Hepatic stellate cell (primary cell): ENCODE measurements at regions not wholly inside any gene's neighbourhood (a gene's known extent, or its start where the extent isn't known, plus 50 kb on each side); places are given as distances from the start of the nearest gene placed in this dataset.

Experiments used
- DNase-seq: peaks from one replicate; pipeline ENCODE4 v3.0.0; 2011; ENCODE audit warnings: low spot score

GRCh38 chr11:131192628-131193027 is 177.8 kb upstream of the NTM start:
- DNase-seq = no peak

- no peak for DNase-seq
Observed at GRCh38 chr11:131193031-131193501, 177.3 kb upstream of the NTM start.

- DNase-seq = no peak
Observed at GRCh38 chr11:131194726-131195125, 175.7 kb upstream of the NTM start.

- DNase-seq = no peak
Observed at GRCh38 chr11:131195661-131196517, 174.5 kb upstream of the NTM start.

GRCh38 chr11:131198161-131199014 is 172.0 kb upstream of the NTM start:
- no peak for DNase-seq

GRCh38 chr11:131199015-131199280 is 171.5 kb upstream of the NTM start:
- DNase-seq = no peak

- DNase-seq = no peak
Observed at GRCh38 chr11:131201674-131202073, 168.7 kb upstream of the NTM start.

- no peak for DNase-seq
Observed at GRCh38 chr11:131203040-131203439, 167.4 kb upstream of the NTM start.

GRCh38 chr11:131204282-131204681 is 166.1 kb upstream of the NTM start:
- DNase-seq = no peak

GRCh38 chr11:131204765-131205380 is 165.5 kb upstream of the NTM start:
- peak; percentile 36 for DNase-seq

GRCh38 chr11:131206671-131207070 is 163.7 kb upstream of the NTM start:
- no peak for DNase-seq

GRCh38 chr11:131207901-131208300 is 162.5 kb upstream of the NTM start:
- DNase-seq = no peak

- DNase-seq = no peak
Observed at GRCh38 chr11:131217313-131218310, 152.8 kb upstream of the NTM start.

GRCh38 chr11:131218542-131218941 is 151.9 kb upstream of the NTM start:
- DNase-seq = no peak

GRCh38 chr11:131219646-131220045 is 150.8 kb upstream of the NTM start:
- DNase-seq = no peak

GRCh38 chr11:131223198-131223991 is 147.0 kb upstream of the NTM start:
- no peak for DNase-seq

GRCh38 chr11:131228378-131228777 is 142.0 kb upstream of the NTM start:
- DNase-seq = no peak

- no peak for DNase-seq
Observed at GRCh38 chr11:131229221-131229620, 141.2 kb upstream of the NTM start.

- DNase-seq = no peak
Observed at GRCh38 chr11:131231317-131231940, 139.0 kb upstream of the NTM start.

- DNase-seq = no peak
Observed at GRCh38 chr11:131232261-131232660, 138.2 kb upstream of the NTM start.
